Endothelial cell of umbilical vein (primary cell): ENCODE measurements at regions not wholly inside any gene's neighbourhood (a gene's known extent, or its start where the extent isn't known, plus 50 kb on each side); places are given as distances from the start of the nearest gene placed in this dataset.

ENCODE experiments used
- BruUV-seq: library from RNA; stranded (reverse); fragments of 400-500 nt; replicated peaks from 2 replicates; lab custom pipeline; 2021; lab: Mats Ljungman, UMichigan
- CTCF ChIA-PET: fragments of 300-600, 350-600 bp; sonication (Branson Sonifier 250); formaldehyde crosslinking; loops from one replicate; lab custom pipeline; 2021; ENCODE audit warnings: antibody characterized with exemption, inconsistent platforms; lab: Charles Lee
- POLR2A ChIA-PET: fragments of 300-600, 350-600 bp; sonication (Branson Sonifier 250); formaldehyde crosslinking; loops from one replicate; lab custom pipeline; 2021; ENCODE audit warnings: antibody characterized with exemption, inconsistent platforms; lab: Charles Lee
- DNase-seq: peaks from one replicate; pipeline ENCODE4 v3.0.0-alpha.2; 2011; ENCODE audit warnings: low read depth, low spot score
- FAIRE-seq: peaks from 2 replicates; lab custom pipeline; 2011; peaks lifted over from hg19 to GRCh38; lab: Jason Lieb, UNC
- H2AFZ ChIP-seq: 2 replicates; pipeline ENCODE4 v1.6.0; 2012; ENCODE audit warnings: low read depth, low read length, control low read depth, inconsistent platforms
- H3K27ac ChIP-seq: 2 replicates; pipeline ENCODE4 v1.5.1; 2011; ENCODE audit warnings: low read depth, mild to moderate bottlenecking, control low read depth, low read length, moderate library complexity; ENCODE audit not compliant: insufficient read depth
- H3K27me3 ChIP-seq, 2 experiments: 2 replicates each; pipeline versions ENCODE4 v1.6.0 to v1.6.1; 2011; ENCODE audit warnings: low read length in 2 of 2, mixed read lengths in 1 of 2; ENCODE audit not compliant: control insufficient read depth in 2 of 2, insufficient read depth in 2 of 2
- H3K36me3 ChIP-seq, 2 experiments: 2 replicates in 1 of 2; 3 replicates in 1 of 2; pipeline ENCODE4 v1.5.1; 2011; ENCODE audit warnings: low read length in 2 of 2, mild to moderate bottlenecking in 1 of 2, moderate library complexity in 1 of 2; ENCODE audit not compliant: control insufficient read depth in 2 of 2, insufficient read depth in 2 of 2; ENCODE audit errors: extremely low read depth in 1 of 2
- H3K4me1 ChIP-seq: 3 replicates; pipeline ENCODE4 v1.5.1; 2011; ENCODE audit warnings: mild to moderate bottlenecking, low read length; ENCODE audit not compliant: control insufficient read depth, insufficient read depth; ENCODE audit errors: extremely low read depth
- H3K4me2 ChIP-seq: 2 replicates; pipeline ENCODE4 v1.6.1; 2011; ENCODE audit warnings: low read length, control low read depth, mixed read lengths; ENCODE audit not compliant: insufficient read depth
- H3K4me3 ChIP-seq, 3 experiments: fragments of 200-600 bp in 1 of 3; sonication (generic), shearing (Covaris generic) in 1 of 3; replicated peaks in 1 of 3; 2 replicates each; pipeline ENCODE4 v1.5.1; 2011 to 2016; ENCODE audit warnings: control low read depth in 3 of 3, low read length in 3 of 3, mild to moderate bottlenecking in 2 of 3, inconsistent platforms in 1 of 3, low read depth in 1 of 3, moderate library complexity in 1 of 3; ENCODE audit not compliant: insufficient read depth in 1 of 3
- H3K79me2 ChIP-seq: 2 replicates; pipeline ENCODE4 v1.6.0; 2012; ENCODE audit warnings: low read length, inconsistent platforms; ENCODE audit not compliant: control insufficient read depth, insufficient read depth
- H3K9ac ChIP-seq: replicated peaks from 2 replicates; pipeline ENCODE3; 2011; ENCODE audit warnings: low read length, control low read depth; ENCODE audit not compliant: insufficient read depth; ENCODE audit errors: extremely low read depth
- H3K9me1 ChIP-seq: replicated peaks from 3 replicates; pipeline ENCODE4 v1.6.0; 2011; ENCODE audit warnings: mild to moderate bottlenecking, low read length; ENCODE audit not compliant: control insufficient read depth, insufficient read depth; ENCODE audit errors: extremely low read depth
- H3K9me3 ChIP-seq: replicated peaks from 2 replicates; pipeline ENCODE4 v1.5.1; 2012; ENCODE audit warnings: low read length, inconsistent platforms; ENCODE audit not compliant: control insufficient read depth, insufficient read depth
- H4K20me1 ChIP-seq: replicated peaks from 2 replicates; pipeline ENCODE3; 2011; ENCODE audit warnings: mild to moderate bottlenecking, low read length; ENCODE audit not compliant: control insufficient read depth, insufficient read depth; ENCODE audit errors: extremely low read depth
- CTCF ChIP-seq, 2 donors: IDR thresholded peaks; 1 replicate in 1 of 2; 2 replicates in 1 of 2; pipeline ENCODE4 v1.5.1; 2011; ENCODE audit warnings: low read length in 2 of 2, mild to moderate bottlenecking in 2 of 2, moderate library complexity in 2 of 2, control low read depth in 1 of 2, inconsistent platforms in 1 of 2, low read depth in 1 of 2; ENCODE audit not compliant: insufficient read depth in 1 of 2; ENCODE audit errors: extremely low read depth in 1 of 2
- EZH2 ChIP-seq: IDR thresholded peaks from 2 replicates; pipeline ENCODE4 v1.6.1; 2012; ENCODE audit warnings: borderline replicate concordance, low read depth, mild to moderate bottlenecking, moderate library complexity, low read length, inconsistent platforms; ENCODE audit not compliant: severe bottlenecking
- FOS ChIP-seq: IDR thresholded peaks from 2 replicates; pipeline ENCODE4 v1.6.1; 2011; ENCODE audit warnings: mild to moderate bottlenecking, low read length, moderate library complexity, borderline replicate concordance; ENCODE audit not compliant: insufficient read depth
- GATA2 ChIP-seq: IDR thresholded peaks from 2 replicates; pipeline ENCODE4 v1.7.0; 2011; ENCODE audit warnings: low read depth, mild to moderate bottlenecking, moderate library complexity, mixed read lengths, low read length; ENCODE audit not compliant: insufficient read length, insufficient read depth
- JUN ChIP-seq: IDR thresholded peaks from 2 replicates; pipeline ENCODE4 v1.6.1; 2011; ENCODE audit warnings: borderline replicate concordance, low read depth; ENCODE audit not compliant: insufficient read length, insufficient read depth
- MYC ChIP-seq: IDR thresholded peaks from one replicate; pipeline ENCODE4 v1.6.1; 2011; ENCODE audit warnings: mild to moderate bottlenecking, low read depth, low read length
- dilution Hi-C: fragments of 300-500 bp; cut with MboI; formaldehyde crosslinking; loops from one replicate; pipeline ENCODE4 v1.15.0; 2019; ENCODE audit warnings: low sequenced_read_pairs; ENCODE audit not compliant: extremely low pct_ligation_motif_present
- intact Hi-C: fragments of 100-400 bp; cut with micrococcal nuclease; formaldehyde crosslinking; loops from one replicate; pipeline ENCODE4 v1.10.0; 2022

- intact Hi-C loops, result loop anchor here (10.0 kb wide), 1 partner anchor 499 kb away; no protein-coding TSS in a partner anchor
Observed at GRCh38 chr6:40325791-40326190, 261.4 kb downstream of the LRFN2 start.

More at GRCh38 chr6:40325791-40326190, 261.4 kb downstream of the LRFN2 start:
- Histone ChIP-seq H3K9me3 (no peaks in the 10 kb centered on the region), H3K4me1 (no peaks in the 10 kb centered on the region), H3K9ac (no peak overlapping the region), H3K9me1 (no peaks in the 10 kb centered on the region), H4K20me1 (no peaks in the 10 kb centered on the region), H3K27me3 (no peaks in the 10 kb centered on the region), H3K79me2 (no peaks in the 10 kb centered on the region), H3K4me3 (no peak overlapping the region), H3K36me3 (no peaks in the 10 kb centered on the region), H3K4me2 (no peak overlapping the region), H3K27ac (no peak overlapping the region), H2AFZ (no peak overlapping the region)
- no peak for TF ChIP-seq MYC
- no peak for TF ChIP-seq CTCF (IDR thresholded peaks at IDR 0.05; ENCODE audit: extremely low read depth in 1 of 2, insufficient read depth in 1 of 2, low read depth in 1 of 2, low read length in 2 of 2)
- no peak for TF ChIP-seq GATA2
- no peak for TF ChIP-seq EZH2
- TF ChIP-seq JUN, result no peak
- TF ChIP-seq FOS, result no peak
- dilution Hi-C loops, result no loop called here
- ChIA-PET CTCF (interaction anchor here (1.0 to 1.4 kb wide), 2 partner anchors 13 to 262 kb away, joined by 3 read pairs; partner anchors contain the start of gene LRFN2), POLR2A (no interaction called here)
- no TSS peak for BruUV-seq
- DNase-seq (no peak), FAIRE-seq (no peak)
